Activated naive CD8-positive, alpha-beta T cell treated with anti-CD3 and anti-CD28 coated beads, Interleukin-2, amount 50 U/mL, for 24 hours (primary cell): ENCODE measurements at regions not wholly inside any gene's neighbourhood (a gene's known extent, or its start where the extent isn't known, plus 50 kb on each side); places are given as distances from the start of the nearest gene placed in this dataset.
"Not testable (repeated sequence)": the region's sequence is repeated elsewhere in the genome, so short reads cannot be mapped to it uniquely, and the experiment has no call there.

Experiments
- ATAC-seq: fragments of 150-1000 bp; cut with Tn5 transposase; one replicate; pipeline ENCODE4 v1.10.0; 2021
- DNase-seq: peaks from one replicate; pipeline ENCODE4 v3.0.0; 2021
- H3K27ac Mint-ChIP-seq: one replicate; pipeline ENCODE4 v1.8.0; 2021; ENCODE audit warnings: mild to moderate bottlenecking, mixed read lengths
- H3K27me3 Mint-ChIP-seq: one replicate; pipeline ENCODE4 v1.8.0; 2021; ENCODE audit warnings: mixed read lengths
- H3K36me3 Mint-ChIP-seq: one replicate; pipeline ENCODE4 v1.8.0; 2021; ENCODE audit warnings: low read depth, mixed read lengths
- H3K4me1 Mint-ChIP-seq: one replicate; pipeline ENCODE4 v1.8.0; 2021; ENCODE audit warnings: mixed read lengths
- H3K4me3 Mint-ChIP-seq: one replicate; pipeline ENCODE4 v1.8.0; 2021; ENCODE audit warnings: mild to moderate bottlenecking, moderate library complexity, mixed read lengths
- H3K9me3 Mint-ChIP-seq: one replicate; pipeline ENCODE4 v1.8.0; 2021; ENCODE audit warnings: mixed read lengths

GRCh38 chr3:15979495-15979894 is 181.7 kb upstream of the ANKRD28 start:
- H3K36me3 Mint-ChIP-seq = no peaks in the 10 kb centered on the region
- no peak overlapping the region for H3K4me3 Mint-ChIP-seq
- no peak for DNase-seq
- H3K9me3 Mint-ChIP-seq = no peaks in the 10 kb centered on the region
- H3K27ac Mint-ChIP-seq = no peak overlapping the region
- no peaks in the 10 kb centered on the region for H3K27me3 Mint-ChIP-seq
- no peak for ATAC-seq
- H3K4me1 Mint-ChIP-seq = no peaks in the 10 kb centered on the region

GRCh38 chr3:15979900-15980299 is 182.1 kb upstream of the ANKRD28 start:
- ATAC-seq (no peak), DNase-seq (no peak)
- Mint-ChIP-seq H3K36me3 (no peaks in the 10 kb centered on the region), H3K27ac (no peak overlapping the region), H3K4me3 (no peak overlapping the region), H3K27me3 (no peaks in the 10 kb centered on the region), H3K9me3 (no peaks in the 10 kb centered on the region), H3K4me1 (no peaks in the 10 kb centered on the region)

GRCh38 chr3:15982243-15982642 is 184.5 kb upstream of the ANKRD28 start:
- no peak overlapping the region for H3K27ac Mint-ChIP-seq
- no peak for ATAC-seq
- DNase-seq = no peak
- no peaks in the 10 kb centered on the region for H3K36me3 Mint-ChIP-seq
- peaks cover 3% of the 10 kb centered on the region for H3K27me3 Mint-ChIP-seq
- H3K4me3 Mint-ChIP-seq = no peak overlapping the region
- H3K9me3 Mint-ChIP-seq = peaks cover 7% of the 10 kb centered on the region
- H3K4me1 Mint-ChIP-seq = no peaks in the 10 kb centered on the region

GRCh38 chr3:15982667-15983196 is 185.0 kb upstream of the ANKRD28 start:
- DNase-seq (no peak), ATAC-seq (no peak)
- Mint-ChIP-seq H3K27ac (no peak overlapping the region), H3K9me3 (peaks cover 11% of the 10 kb centered on the region), H3K4me3 (no peak overlapping the region), H3K36me3 (no peaks in the 10 kb centered on the region), H3K27me3 (peaks cover 5% of the 10 kb centered on the region), H3K4me1 (no peaks in the 10 kb centered on the region)

- H3K4me1 Mint-ChIP-seq = no peaks in the 10 kb centered on the region
- H3K9me3 Mint-ChIP-seq = peaks cover 11% of the 10 kb centered on the region
- H3K4me3 Mint-ChIP-seq = no peak overlapping the region
- DNase-seq (no peak), ATAC-seq (no peak)
- peaks cover 5% of the 10 kb centered on the region for H3K27me3 Mint-ChIP-seq
- H3K27ac Mint-ChIP-seq = no peak overlapping the region
- H3K36me3 Mint-ChIP-seq = no peaks in the 10 kb centered on the region
These were observed 185.5 kb upstream of the ANKRD28 start for GRCh38 chr3:15983232-15983631.

- Mint-ChIP-seq H3K4me1 (no peaks in the 10 kb centered on the region), H3K27me3 (peaks cover 5% of the 10 kb centered on the region), H3K4me3 (no peak overlapping the region), H3K9me3 (peaks cover 15% of the 10 kb centered on the region), H3K36me3 (no peaks in the 10 kb centered on the region), H3K27ac (no peak overlapping the region)
- ATAC-seq = no peak
- no peak for DNase-seq
These were observed 185.9 kb upstream of the ANKRD28 start for GRCh38 chr3:15983693-15984092.

- H3K4me1 Mint-ChIP-seq = no peaks in the 10 kb centered on the region
- H3K4me3 Mint-ChIP-seq = no peak overlapping the region
- H3K36me3 Mint-ChIP-seq = peaks cover 3% of the 10 kb centered on the region
- peaks cover 8% of the 10 kb centered on the region for H3K27me3 Mint-ChIP-seq
- H3K27ac Mint-ChIP-seq = no peak overlapping the region
- no peak for ATAC-seq
- DNase-seq = no peak
- H3K9me3 Mint-ChIP-seq = peaks cover 40% of the 10 kb centered on the region
These were observed 185.1 kb upstream of the GALNT15 start for GRCh38 chr3:15989419-15989818.

- peaks cover 35% of the 10 kb centered on the region for H3K9me3 Mint-ChIP-seq
- DNase-seq, H3K4me3 Mint-ChIP-seq, H3K4me1 Mint-ChIP-seq, H3K27me3 Mint-ChIP-seq, H3K27ac Mint-ChIP-seq, H3K36me3 Mint-ChIP-seq, ATAC-seq: not testable (repeated sequence)
These were observed 180.8 kb upstream of the GALNT15 start for GRCh38 chr3:15993660-15994059.

- H3K4me3 Mint-ChIP-seq, ATAC-seq, H3K27me3 Mint-ChIP-seq: not testable (repeated sequence)
These were observed 178.0 kb upstream of the GALNT15 start for GRCh38 chr3:15996496-15996895.

GRCh38 chr3:15997274-15997943 is 177.1 kb upstream of the GALNT15 start:
- DNase-seq (no peak), ATAC-seq (no peak)
- Mint-ChIP-seq H3K27me3 (peaks cover 9% of the 10 kb centered on the region), H3K4me1 (peaks cover 2% of the 10 kb centered on the region), H3K36me3 (no peaks in the 10 kb centered on the region), H3K27ac (no peak overlapping the region), H3K4me3 (no peak overlapping the region), H3K9me3 (peaks cover 23% of the 10 kb centered on the region)

More at GRCh38 chr3:15996496-15996895, 178.0 kb upstream of the GALNT15 start:
- H3K9me3 Mint-ChIP-seq = peaks cover 23% of the 10 kb centered on the region
- DNase-seq, H3K27ac Mint-ChIP-seq, H3K4me1 Mint-ChIP-seq, H3K36me3 Mint-ChIP-seq: not testable (repeated sequence)

GRCh38 chr3:15998911-15999310 is 175.6 kb upstream of the GALNT15 start:
- Mint-ChIP-seq H3K9me3 (peaks cover 13% of the 10 kb centered on the region), H3K36me3 (no peaks in the 10 kb centered on the region), H3K27ac (no peak overlapping the region), H3K4me1 (peaks cover 2% of the 10 kb centered on the region), H3K4me3 (no peak overlapping the region), H3K27me3 (peaks cover 7% of the 10 kb centered on the region)
- ATAC-seq (no peak), DNase-seq (no peak)

- DNase-seq (no peak), ATAC-seq (no peak)
- H3K4me3 Mint-ChIP-seq = no peak overlapping the region
- no peaks in the 10 kb centered on the region for H3K36me3 Mint-ChIP-seq
- no peaks in the 10 kb centered on the region for H3K4me1 Mint-ChIP-seq
- no peak overlapping the region for H3K27ac Mint-ChIP-seq
- peaks cover 7% of the 10 kb centered on the region for H3K27me3 Mint-ChIP-seq
- H3K9me3 Mint-ChIP-seq = peaks cover 13% of the 10 kb centered on the region
These were observed 169.7 kb upstream of the GALNT15 start for GRCh38 chr3:16004812-16005211.

- Mint-ChIP-seq H3K36me3 (no peaks in the 10 kb centered on the region), H3K27ac (no peak overlapping the region), H3K4me1 (no peaks in the 10 kb centered on the region), H3K9me3 (peaks cover 11% of the 10 kb centered on the region), H3K27me3 (peaks cover 12% of the 10 kb centered on the region), H3K4me3 (no peak overlapping the region)
- DNase-seq (no peak), ATAC-seq (no peak)
These were observed 163.1 kb upstream of the GALNT15 start for GRCh38 chr3:16011376-16011775.

- Mint-ChIP-seq H3K9me3 (peaks cover 4% of the 10 kb centered on the region), H3K4me3 (no peak overlapping the region), H3K4me1 (no peaks in the 10 kb centered on the region), H3K27ac (no peak overlapping the region), H3K36me3 (no peaks in the 10 kb centered on the region), H3K27me3 (peaks cover 9% of the 10 kb centered on the region)
- DNase-seq (no peak), ATAC-seq (no peak)
These were observed 162.4 kb upstream of the GALNT15 start for GRCh38 chr3:16012086-16012485.

- Mint-ChIP-seq H3K27ac (no peak overlapping the region), H3K36me3 (no peaks in the 10 kb centered on the region), H3K27me3 (peaks cover 7% of the 10 kb centered on the region), H3K4me1 (no peaks in the 10 kb centered on the region), H3K9me3 (no peaks in the 10 kb centered on the region), H3K4me3 (no peak overlapping the region)
- no peak for DNase-seq
- no peak for ATAC-seq
These were observed 160.9 kb upstream of the GALNT15 start for GRCh38 chr3:16013568-16013967.

- not testable (repeated sequence) for H3K4me3 Mint-ChIP-seq, ATAC-seq, DNase-seq, H3K27ac Mint-ChIP-seq, H3K27me3 Mint-ChIP-seq, H3K4me1 Mint-ChIP-seq, H3K9me3 Mint-ChIP-seq, H3K36me3 Mint-ChIP-seq
These were observed 152.7 kb upstream of the GALNT15 start for GRCh38 chr3:16021801-16022200.
